Ishikawa (cell line): ENCODE measurements at regions not wholly inside any gene's neighbourhood (a gene's known extent, or its start where the extent isn't known, plus 50 kb on each side); places are given as distances from the start of the nearest gene placed in this dataset.

Experiments used
- CEBPB ChIP-seq: IDR thresholded peaks from 2 replicates; pipeline ENCODE4 v1.6.1; 2012
- EGR1 ChIP-seq: IDR thresholded peaks from 2 replicates; pipeline ENCODE4 v1.6.1; 2012
- RAD21 ChIP-seq: IDR thresholded peaks from 2 replicates; pipeline ENCODE4 v1.6.1; 2012; ENCODE audit warnings: low read depth
- USF1 ChIP-seq: IDR thresholded peaks from 2 replicates; pipeline ENCODE4 v1.6.1; 2012
- YY1 ChIP-seq: IDR thresholded peaks from 2 replicates; pipeline ENCODE4 v1.6.1; 2012; ENCODE audit warnings: low read depth

- TF ChIP-seq YY1: no peak
- no peak for TF ChIP-seq USF1
- no peak for TF ChIP-seq CEBPB
- no peak for TF ChIP-seq EGR1
- no peak for TF ChIP-seq RAD21
Observed at GRCh38 chr18:24914171-24914525, 437.8 kb downstream of the ZNF521 start.
